ENCODE measurements at regions not wholly inside any gene's neighbourhood (a gene's known extent, or its start where the extent isn't known, plus 50 kb on each side); places are given as distances from the start of the nearest gene placed in this dataset.

- H2AFZ ChIP-seq (ENCODE audit: low read depth), result no peak overlapping the region
- POLR2A ChIA-PET, result no interaction called here
These were observed 126.0 kb upstream of the RREB1 start for GRCh38 chr6:6981681-6982322.

More at GRCh38 chr6:6981681-6982322, 126.0 kb upstream of the RREB1 start:
- CTCF ChIA-PET, result interaction anchor here (0.8 kb wide), 1 partner anchor 165 kb away, joined by 3 read pairs; no protein-coding TSS in a partner anchor
- Histone ChIP-seq H3K36me3 (replicated peaks in 1 of 2; ENCODE audit: control insufficient read depth in 1 of 2, insufficient read depth in 2 of 2, low read length in 1 of 2) (no peaks in the 10 kb centered on the region), H3K79me2 (ENCODE audit: insufficient read depth) (no peaks in the 10 kb centered on the region), H3K9me2 (no peaks in the 10 kb centered on the region), H4K20me1 (ENCODE audit: insufficient read depth) (no peaks in the 10 kb centered on the region), H3K27me3 (ENCODE audit: insufficient read depth) (no peaks in the 10 kb centered on the region), H3K27ac (ENCODE audit: low read depth in 2 of 2, low read length in 1 of 2) (no peak overlapping the region), H3K4me1 (ENCODE audit: control insufficient read depth in 1 of 2, insufficient read depth in 2 of 2, low read depth in 1 of 2, low read length in 1 of 2) (no peaks in the 10 kb centered on the region), H3K4me2 (no peak overlapping the region), H3F3A (replicated peaks; ENCODE audit: insufficient read depth) (no peaks in the 10 kb centered on the region), H3K4me3 (ENCODE audit: low read depth in 2 of 2, low read length in 1 of 2) (no peak overlapping the region), H3K9me3 (no peaks in the 10 kb centered on the region), H3K9ac (no peak overlapping the region)
- 16% methylated on average over 4 of the region's 4 CpGs for WGBS (ENCODE audit: low lambda C conversion rate)
- no peak for DNase-seq
- TF ChIP-seq SMC3 (IDR thresholded peaks at IDR 0.05; ENCODE audit: low read depth, low read length) (no peak), CHD2 (IDR thresholded peaks at IDR 0.05; ENCODE audit: low read length, partially characterized antibody) (no peak), REST (IDR thresholded peaks at IDR 0.05; ENCODE audit: low read depth, low read length) (no peak), GABPA (IDR thresholded peaks at IDR 0.05; ENCODE audit: low read depth) (no peak), RCOR1 (IDR thresholded peaks at IDR 0.05; ENCODE audit: low read length) (no peak), EP300 (IDR thresholded peaks at IDR 0.05; ENCODE audit: borderline replicate concordance in 1 of 2, low read depth in 1 of 2, low read length in 1 of 2) (no peak), RXRA (IDR thresholded peaks at IDR 0.05; ENCODE audit: borderline replicate concordance, low read depth) (no peak), TAF1 (IDR thresholded peaks at IDR 0.05; ENCODE audit: borderline replicate concordance, low read depth, low read length) (no peak), CTCF (IDR thresholded peaks at IDR 0.05) (no peak), MEF2A (IDR thresholded peaks at IDR 0.05; ENCODE audit: borderline replicate concordance, low read depth) (no peak), FOXM1 (IDR thresholded peaks at IDR 0.05; ENCODE audit: low read depth) (no peak), YY1 (IDR thresholded peaks at IDR 0.05; ENCODE audit: low read depth) (no peak), TEAD4 (IDR thresholded peaks at IDR 0.05; ENCODE audit: borderline replicate concordance, insufficient read depth) (no peak), IRF3 (IDR thresholded peaks at IDR 0.05; ENCODE audit: low read depth, low read length) (no peak), ELF1 (IDR thresholded peaks at IDR 0.05) (no peak), NRF1 (IDR thresholded peaks at IDR 0.05; ENCODE audit: low read depth, low read length) (no peak)

Measured in SK-N-SH (cell line).